Fibroblast of the conjunctiva (primary cell): ENCODE measurements at regions not wholly inside any gene's neighbourhood (a gene's known extent, or its start where the extent isn't known, plus 50 kb on each side); places are given as distances from the start of the nearest gene placed in this dataset.

Experiments used
- DNase-seq: peaks from one replicate; pipeline ENCODE4 v3.0.0-alpha.2; 2010; ENCODE audit warnings: low read depth

DNA sequence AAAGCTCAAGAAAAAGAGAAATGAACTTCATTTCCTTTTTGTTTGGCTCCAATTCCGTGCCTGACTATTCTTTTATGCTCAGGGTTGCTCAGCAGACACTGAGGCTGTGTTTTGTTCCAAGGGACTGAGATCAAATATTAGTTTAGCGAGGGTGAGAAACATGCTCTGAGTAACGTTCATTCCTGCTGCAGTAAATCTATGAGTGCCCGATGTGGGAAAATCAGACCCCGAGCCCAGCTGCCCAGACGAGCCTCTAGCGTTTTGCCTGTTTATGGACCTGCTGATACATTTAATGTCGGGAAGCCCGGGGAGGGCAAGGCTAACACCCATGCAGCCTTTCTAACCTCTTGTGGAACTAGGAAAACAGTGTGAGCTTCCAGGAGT, 119.2 kb downstream of the VAPA start:
- no peak for DNase-seq

DNA sequence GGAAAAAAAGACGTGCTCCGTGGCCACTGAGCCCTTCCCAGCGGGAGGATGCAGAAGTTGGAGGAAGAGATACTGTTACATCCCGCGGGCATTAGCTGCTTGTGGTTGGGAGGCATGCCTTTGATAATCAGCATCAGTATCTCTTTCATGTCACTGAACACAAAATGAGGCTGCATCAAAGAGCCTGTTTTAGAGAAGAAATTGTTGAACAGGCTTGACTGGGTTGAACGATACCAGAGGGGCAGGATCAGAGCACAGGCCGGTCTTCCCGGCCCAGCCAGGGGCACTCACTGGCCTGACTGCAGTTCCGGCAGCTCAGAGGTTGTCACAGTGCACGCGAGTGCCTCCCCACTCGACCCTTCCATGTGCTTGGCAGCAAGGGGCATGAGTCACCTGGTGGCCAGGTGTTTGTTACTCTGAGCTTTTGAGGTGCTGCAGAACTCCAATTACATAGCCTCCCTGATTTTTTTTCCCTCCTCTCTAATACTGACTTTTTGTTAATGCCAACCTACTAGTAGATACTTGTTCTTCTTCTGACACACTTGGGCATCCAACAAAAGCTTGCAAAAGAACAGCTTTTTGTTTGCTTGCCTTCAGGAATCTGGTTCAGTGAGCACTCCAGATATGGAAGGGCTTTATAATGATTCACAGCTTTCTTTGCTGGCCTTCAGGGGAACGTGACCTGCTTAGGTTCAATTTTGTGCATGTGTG, 121.6 kb downstream of the VAPA start:
- DNase-seq: no peak

DNA sequence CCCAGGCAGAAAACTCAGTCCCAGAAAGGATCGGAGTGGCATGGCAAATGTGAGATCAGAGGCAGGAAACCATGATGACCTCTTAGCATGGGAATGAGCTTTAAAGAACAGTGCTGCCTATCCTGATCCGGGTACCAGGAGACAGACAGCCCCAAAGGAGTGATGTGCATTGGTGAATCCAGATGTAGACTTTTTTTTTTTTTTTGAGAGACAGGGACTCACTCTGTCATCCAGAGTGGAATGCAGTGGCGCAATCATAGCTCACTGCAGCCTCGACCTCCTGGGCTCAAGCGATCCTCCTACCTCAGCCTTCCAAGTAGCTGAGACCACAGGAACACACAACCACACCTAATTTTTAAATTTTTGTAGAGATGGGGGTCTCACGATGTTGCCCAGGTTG, 122.7 kb downstream of the VAPA start:
- DNase-seq: no peak

DNA sequence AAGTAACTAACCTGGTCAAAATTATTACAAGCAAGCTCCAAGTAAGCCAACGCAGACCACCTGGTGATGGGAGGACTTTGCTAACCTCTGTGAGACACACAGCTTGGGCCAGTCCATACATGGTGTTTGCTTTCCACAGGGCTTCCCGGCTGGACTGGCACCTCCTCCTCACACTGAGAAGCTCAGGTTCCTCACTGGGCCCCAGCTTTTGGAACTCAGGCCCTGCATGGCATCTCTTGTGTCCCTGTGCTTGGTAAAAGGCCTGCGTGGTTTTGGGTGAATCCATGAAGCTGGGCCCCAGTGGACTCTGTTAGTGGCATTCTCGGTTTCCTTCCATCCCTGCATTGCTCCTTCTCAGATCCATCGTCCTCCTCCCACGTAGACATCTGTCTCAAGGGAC, 123.4 kb downstream of the VAPA start:
- no peak for DNase-seq

DNA sequence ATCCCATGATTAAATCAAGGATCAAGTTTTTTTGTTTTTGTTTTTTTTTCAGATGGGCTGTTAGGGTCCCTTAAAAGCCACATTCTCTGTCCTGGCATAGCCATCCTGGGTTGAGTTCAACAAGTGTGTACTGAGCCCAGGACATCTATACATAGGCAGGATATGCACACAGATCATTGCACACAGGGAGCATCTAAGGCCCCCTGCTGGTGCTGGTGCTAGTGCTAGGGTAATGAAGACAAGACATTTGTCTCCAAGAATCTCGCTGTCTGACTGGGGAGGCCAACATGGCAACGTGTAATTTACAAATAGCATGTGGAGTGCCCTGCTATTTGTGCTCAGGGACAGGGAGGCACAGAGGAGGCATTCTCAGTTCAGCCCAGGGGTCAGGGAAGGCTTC, 124.5 kb downstream of the VAPA start:
- DNase-seq: no peak

DNA sequence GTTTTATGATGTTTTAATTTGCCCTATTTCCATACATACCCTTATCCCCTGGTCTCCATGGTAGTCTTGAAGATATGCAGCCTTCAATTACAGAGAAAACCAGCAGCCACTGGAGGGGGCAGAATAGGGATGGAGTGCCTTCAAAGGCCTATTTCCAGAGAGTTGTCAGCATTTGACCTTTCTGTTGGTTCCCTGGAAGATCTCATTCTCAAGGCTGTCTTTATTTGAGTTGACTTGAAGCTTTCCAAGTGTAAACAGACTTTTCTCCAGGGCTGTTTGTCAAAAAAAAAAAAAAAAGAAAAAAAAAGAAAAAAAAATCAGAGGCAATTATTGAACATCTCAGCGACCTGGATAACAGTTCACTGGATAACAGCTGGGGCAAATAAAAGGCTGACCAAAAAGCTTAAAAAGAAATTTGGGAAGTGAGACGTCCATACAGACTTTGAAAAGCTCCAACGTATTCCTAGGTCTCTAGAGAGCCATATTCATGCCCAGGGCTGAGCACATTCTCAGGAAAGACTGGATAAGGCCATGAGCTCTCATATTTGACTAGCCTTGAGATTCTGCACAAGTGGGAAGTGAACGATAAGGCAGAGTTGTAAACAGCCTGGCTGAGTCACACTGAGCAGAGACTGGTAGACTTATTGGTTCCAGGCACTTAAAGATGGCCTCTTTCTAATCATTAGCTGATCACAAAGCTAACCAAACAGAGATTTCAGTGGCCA, 126.6 kb downstream of the VAPA start:
- DNase-seq: no peak

DNA sequence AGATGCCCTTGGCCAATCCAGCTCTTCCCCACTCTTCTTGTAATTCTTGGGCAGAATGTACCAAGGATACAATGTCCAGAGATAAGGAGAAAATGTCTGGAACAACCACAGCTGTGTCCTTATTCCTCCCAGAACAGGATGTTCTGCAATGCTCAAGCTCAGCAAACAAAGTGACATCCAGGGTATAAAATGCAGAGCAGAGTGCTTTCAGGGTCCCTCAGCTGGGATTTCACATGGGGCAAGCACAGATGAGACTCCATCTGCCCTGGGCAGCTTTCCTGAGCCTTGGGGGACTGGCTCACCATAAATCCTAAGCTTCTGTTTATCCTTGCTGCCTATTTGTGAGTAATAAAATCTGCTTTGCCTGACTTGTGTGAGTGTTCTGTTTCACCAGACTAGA, 127.4 kb downstream of the VAPA start:
- no peak for DNase-seq

DNA sequence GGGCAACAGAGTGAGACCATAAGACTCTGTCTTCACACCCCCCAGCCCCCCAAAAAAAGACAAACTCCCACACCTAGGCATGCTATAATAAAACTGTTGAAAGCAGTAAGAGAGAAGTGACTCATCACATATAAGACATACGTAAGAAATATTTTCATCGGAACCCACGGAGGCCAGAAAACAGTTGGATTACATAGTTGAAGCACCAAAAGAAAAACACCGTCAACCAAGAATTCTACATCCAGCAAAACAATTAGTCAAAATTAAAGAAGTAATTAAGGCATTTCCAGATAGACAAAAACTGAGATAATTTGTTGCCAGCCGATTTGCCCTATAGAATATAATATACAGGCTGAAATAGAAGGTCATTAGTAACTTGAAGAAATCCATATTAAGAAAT, 128.7 kb downstream of the VAPA start:
- DNase-seq: no peak

DNA sequence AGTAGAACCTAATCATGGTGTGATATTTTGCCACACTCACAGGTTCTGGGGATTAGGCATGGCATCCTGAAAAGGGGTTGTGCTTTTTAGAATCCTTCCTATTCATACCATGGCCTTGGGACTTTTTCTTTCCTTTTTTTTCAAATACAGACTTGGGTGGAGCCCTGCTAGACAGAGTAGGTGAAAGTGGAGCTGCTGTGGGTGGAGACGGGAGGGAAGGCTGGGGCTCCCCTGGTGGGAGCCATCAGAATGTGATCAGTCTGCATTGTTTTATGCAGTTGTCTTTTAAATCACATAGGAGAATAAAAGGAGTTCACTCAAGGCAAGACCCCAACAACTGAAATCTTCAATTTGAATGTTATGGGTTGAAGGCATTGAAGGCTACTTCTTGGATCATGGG, 130.2 kb downstream of the VAPA start:
- DNase-seq: no peak

DNA sequence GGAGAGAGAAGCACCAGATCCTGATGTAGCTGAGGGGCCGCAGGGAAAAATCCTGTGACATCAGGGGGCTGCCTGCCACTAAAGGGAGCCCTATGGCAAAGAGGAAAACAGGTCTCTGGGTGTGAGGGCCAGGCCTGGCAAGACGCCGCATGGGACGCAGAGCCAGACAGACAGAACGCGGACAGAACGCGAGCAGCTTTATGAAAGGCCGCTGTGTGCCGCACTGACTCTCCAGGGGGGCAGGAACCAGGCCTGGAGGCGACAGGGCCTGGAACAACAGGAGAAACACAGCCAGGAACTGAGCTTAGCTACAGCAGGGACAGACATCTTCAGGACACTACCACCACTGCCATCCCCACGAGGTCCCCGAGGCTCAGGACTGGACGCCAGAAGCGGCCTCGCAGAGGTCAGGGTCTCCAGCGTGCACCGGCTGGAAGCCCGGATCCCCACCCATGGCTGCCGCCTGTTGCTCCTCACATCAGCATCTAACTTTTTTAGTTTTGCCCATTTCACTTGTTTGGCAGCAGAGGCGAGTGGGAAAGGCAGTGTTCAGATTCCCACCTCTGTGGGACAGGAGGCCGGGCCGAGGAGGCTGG, 131.6 kb downstream of the VAPA start:
- no peak for DNase-seq

DNA sequence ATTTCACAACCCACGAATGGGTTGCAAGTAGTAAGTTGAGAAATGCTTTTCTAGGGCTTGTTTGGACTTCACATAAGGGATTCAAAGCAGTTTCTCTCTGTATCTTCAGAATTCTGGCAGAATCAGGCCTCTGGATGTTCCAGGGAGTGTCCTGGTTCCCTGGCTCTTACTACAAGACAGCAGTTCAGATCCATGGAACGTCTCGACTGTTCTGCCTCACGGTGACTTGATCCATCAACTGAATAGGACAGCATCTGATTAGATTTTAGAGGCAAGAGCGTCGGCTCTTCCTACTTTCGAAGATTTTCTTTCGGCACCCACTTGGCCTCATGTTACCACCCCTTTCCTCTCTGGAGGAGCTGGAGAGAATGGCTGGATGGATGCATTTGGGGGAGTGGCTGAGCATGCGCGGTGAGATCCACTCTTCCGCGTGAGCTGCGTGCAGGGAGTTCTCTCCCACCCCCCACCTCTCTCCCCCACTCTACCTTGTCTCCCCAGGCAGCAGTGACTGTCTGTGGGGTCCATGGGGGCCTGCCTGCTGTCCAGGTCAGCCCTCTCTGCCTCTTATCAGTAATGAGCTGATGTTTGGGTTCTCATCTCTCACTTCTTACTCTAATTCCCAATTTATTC, 132.5 kb downstream of the VAPA start:
- DNase-seq: no peak

DNA sequence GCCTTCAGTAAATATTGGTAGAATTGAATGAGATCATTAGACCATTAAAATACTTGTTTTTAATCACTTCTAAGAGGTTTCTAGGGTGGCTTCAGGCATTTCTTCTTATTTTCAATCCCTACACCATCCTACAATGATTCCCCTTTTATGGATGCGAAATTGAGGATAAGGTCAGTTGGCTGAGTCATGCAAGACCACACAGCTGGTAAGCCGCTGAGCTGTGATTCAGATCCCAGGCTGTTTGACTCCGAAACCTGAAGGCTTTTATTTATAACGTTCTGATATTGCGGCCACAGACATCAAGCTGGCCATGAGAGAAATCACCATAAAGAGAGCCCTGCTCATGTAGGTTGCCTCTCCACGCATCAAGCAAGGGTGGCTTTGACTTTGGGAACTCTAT, 133.4 kb downstream of the VAPA start:
- DNase-seq: no peak

DNA sequence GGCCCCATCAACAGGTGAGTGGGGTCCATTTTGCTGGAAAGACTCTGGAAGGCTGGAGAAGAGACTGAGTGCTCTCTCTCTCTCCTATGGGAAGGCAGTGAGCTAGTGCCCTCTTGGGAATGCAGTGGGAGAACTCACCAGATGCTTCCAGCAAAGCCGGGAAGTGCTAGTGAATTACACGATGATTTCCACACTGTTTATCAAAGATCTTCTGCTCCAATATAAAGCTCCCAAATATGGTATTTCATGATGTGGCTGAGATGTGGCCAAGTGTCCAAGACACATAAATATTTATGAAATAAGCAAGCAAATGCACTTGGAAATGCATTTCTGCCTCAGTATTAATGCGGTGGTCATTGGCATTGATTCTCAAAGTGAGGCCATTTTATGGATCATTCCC, 135.9 kb downstream of the VAPA start:
- DNase-seq: no peak

DNA sequence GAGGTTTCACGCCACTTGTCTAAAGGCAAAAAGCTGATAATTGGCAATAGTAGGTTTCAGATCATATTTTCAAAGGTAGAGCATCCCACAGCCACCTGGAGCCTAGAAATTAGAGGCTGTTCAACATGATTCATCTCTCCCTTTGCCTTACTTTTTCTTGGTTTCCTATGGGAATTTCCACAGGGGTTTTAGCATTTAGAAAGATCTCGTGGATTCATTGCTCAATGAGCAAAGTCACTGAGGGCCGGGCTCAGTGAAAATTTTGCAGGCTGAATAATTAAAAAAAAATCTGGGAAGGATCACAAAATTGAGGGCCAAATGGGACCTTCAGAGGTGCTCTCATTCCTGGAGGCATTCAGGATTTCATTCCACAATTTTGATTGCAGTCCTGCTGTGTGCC, 137.1 kb downstream of the VAPA start:
- no peak for DNase-seq

DNA sequence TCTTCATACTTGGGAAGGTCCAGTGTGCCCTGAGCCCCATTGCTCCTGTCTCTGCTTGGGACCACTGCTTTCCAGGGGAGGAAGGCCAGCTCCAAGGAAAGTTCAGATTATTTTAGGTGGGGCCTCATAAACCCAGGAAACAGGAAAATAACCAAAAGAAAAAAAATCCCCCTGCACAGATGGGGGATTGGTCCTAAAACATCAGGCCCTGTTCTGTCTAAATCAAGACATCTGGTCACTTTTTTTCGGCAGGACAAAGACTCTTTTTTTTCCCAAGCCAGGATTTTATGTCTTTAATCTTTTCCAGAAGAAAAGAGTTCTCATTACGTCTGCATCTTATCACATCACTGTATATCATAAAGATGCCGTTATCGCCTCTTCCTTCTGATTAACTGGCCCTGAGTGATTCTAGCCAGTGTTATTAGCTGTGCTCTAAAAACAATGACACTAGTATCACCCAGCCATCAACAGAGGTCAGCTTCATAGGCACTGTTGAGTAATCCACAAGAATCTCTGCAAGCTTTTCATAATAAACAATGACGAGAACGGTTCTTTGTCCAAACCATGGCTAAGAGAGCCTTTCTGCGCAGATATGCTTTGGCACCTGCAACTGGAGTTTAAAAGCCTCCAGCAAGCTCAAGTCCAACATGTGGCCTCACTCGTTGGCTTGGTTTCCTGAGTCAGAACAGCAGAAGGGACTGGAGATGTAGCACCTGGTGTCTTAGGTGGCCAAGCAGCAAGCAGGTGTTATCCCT, 138.2 kb downstream of the VAPA start:
- DNase-seq: peak; percentile 76

DNA sequence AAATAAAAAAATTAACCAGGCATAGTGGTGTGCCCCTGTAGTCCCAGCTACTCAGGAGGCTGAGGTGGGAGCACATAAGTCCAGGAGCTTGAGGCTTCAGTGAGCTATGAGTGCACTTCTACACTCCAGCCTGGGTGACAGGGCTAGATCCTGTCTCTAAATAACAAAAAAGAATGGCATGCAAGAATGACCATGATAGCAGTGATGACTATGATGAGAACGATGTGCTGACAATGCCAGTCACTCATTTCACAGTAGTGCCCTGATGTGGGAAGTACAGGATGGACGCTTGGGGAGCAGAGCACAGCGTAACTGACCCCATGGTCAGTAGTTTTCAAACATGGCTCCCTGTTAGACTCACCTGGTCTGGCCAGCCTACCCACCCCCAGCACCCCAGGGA, 139.1 kb downstream of the VAPA start:
- no peak for DNase-seq

DNA sequence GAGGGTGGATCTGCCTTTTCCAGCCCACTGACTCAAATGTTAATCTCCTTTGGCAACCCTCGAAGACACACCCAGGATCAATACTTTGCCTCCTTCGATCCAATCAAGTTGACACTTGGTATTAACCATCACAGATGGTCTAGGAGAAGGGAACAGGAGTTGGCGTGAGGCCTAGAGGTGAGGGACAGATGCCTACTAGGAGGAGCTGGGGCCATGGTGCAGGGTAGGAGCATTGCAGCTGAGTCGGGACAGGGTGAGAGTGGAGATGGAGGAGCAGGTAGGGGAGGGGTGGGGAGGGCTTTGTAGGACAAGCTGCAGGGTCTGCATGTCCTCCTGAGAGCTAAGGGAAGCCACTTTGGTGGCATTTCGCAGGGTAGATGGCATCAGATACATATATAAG, 140.0 kb downstream of the VAPA start:
- no peak for DNase-seq

DNA sequence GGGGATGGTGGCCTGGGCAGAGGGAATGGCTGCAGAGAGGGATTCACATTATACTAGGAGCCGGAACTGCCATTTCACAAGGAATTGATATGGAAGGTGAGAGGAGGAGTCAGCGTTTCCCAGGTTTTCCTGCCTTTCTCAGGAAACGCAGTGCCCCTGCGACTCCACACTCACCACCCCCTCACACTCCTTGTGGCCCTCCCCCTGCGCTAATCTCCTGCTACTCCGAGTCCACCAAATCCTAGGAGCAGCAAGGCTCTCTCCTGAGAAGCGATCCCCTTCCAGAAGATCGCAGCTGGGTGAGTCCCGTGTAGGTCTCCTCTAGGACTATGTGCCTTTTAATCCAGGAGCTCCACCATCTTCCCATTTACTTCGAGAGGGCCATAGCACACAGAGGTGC, 140.6 kb downstream of the VAPA start:
- no peak for DNase-seq

DNA sequence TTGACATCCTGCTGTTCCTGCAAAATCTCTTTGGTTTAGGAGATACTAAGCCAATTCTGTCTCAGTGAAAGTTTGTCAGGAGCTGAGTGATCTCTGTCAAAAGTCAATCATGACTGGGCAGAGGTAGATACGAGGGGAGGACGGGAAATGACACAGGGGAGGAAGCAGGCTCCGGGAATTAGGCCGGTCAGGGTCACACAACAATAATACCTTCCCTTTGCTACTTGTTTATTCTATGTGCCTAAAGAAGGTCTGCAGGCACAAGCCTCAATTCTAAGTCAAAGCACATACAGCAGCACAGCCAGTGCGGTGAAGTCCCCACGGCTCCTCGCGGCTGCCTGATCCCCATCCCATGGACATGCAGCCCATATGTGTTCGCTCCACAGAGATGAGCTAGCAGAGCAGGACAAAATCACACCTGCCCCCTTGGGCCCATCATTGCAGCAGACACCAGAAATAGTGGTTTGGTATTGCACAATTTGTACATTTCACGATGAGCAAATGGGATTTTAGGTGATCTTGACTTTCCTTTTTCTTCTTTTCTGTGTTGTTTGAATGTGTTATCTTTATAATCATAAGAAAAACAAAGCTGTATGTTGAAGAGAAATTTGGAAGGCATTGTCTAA, 141.4 kb downstream of the VAPA start:
- no peak for DNase-seq

DNA sequence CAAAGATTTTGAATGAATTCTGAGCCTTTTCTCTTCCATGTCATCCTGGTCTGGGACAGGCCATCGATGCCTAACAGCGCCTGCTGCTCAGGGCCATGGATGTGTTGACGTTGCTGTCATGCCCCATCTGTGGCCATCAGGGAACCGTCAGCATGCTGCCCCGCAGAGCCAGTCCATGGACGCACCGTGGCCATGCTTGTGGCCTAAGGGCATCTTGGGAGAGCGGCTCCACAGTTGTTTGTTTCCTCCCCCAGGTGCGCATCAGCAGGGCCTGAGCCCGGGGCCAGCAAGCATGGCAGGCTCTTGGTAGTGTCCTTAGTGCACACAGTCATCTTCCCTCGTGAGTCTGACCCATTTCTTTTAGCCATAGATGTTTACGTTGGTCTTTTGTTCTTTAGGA, 142.7 kb downstream of the VAPA start:
- no peak for DNase-seq

DNA sequence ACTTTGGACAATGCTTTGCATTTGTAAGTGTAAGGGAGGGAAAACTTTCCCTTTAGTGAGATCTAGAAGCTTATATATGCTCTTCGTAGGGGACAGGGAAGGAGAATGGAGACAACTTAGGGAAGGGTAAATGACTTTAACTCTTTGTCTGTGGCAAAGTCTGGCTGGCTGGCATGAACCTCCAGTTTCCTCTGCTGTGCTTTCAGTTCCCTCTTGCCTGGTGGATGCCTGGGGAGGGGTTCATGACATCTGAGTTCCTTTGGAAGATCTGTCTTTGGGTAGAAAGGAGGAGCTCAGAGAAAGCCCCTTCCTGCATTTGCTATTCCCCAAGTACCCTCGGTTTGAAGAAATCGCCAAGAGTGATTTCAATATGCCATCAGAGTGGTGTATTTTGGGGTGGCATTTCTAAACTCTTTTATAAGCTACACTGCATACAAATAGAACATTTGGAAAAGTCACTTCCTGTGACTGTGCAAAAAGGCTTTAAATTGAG, 143.6 kb downstream of the VAPA start:
- no peak for DNase-seq
